ENCODE measurements at regions not wholly inside any gene's neighbourhood (a gene's known extent, or its start where the extent isn't known, plus 50 kb on each side); places are given as distances from the start of the nearest gene placed in this dataset.

DNA sequence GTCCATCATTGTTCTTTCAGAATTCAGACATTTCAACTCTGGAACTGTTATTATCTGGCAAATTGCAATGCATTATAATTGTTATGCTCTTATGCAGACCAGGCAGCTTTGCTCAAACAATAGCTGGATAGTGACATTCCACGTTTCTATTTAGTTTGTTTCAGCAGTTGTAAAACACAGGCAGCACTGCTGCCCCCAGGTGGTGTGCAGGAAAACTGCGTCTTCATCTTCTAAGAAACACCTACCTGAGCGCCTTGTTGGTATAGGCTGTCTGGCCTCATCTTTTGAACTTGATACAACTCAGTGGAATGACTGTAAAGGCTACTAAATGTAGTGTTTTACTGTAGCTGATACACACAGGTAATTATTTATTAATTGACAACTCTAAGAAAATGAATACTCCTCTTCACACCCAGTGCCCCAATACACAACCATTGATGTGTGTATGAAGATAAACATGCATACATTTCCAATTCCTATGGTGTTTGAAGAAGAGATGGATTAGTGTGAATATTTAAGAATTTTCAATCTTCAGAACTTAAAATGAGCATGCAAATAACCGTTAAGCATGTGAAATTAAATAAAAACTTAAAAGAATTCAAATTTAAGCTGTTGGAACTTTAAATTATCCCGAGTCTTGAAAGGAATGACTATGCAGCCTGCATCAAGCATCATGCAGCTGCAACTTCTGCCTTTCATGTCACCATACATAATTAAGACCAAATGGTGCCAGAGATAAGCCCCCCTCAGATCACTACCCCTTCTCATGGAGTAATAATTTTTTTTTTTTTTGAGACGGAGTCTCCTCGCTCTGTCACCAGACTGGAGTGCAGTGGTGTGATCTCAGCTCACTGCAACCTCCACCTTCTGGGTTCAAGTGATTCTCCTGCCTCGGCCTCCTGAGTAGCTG is 85.6 kb downstream of the CD8B2 start:
- Histone ChIP-seq H4K20me1 (ENCODE audit: insufficient read depth) (no peaks in the 10 kb centered on the region), H3K27ac (no peak overlapping the region), H3K36me3 (ENCODE audit: insufficient read depth) (no peaks in the 10 kb centered on the region), H2AFZ (ENCODE audit: low read depth) (no peak overlapping the region), H3K27me3 (ENCODE audit: insufficient read depth, low read depth) (no peaks in the 10 kb centered on the region), H3K4me2 (no peak overlapping the region), H3K4me1 (ENCODE audit: low read depth, poor library complexity, severe bottlenecking) (no peaks in the 10 kb centered on the region), H3K4me3 (IDR thresholded peaks at IDR 0.05; ENCODE audit: insufficient read depth, low read depth, low read length) (no peak overlapping the region), H3K9ac (no peak overlapping the region), H3K79me2 (ENCODE audit: insufficient read depth, low read depth) (no peaks in the 10 kb centered on the region)
- TF ChIP-seq, protein P1, sequence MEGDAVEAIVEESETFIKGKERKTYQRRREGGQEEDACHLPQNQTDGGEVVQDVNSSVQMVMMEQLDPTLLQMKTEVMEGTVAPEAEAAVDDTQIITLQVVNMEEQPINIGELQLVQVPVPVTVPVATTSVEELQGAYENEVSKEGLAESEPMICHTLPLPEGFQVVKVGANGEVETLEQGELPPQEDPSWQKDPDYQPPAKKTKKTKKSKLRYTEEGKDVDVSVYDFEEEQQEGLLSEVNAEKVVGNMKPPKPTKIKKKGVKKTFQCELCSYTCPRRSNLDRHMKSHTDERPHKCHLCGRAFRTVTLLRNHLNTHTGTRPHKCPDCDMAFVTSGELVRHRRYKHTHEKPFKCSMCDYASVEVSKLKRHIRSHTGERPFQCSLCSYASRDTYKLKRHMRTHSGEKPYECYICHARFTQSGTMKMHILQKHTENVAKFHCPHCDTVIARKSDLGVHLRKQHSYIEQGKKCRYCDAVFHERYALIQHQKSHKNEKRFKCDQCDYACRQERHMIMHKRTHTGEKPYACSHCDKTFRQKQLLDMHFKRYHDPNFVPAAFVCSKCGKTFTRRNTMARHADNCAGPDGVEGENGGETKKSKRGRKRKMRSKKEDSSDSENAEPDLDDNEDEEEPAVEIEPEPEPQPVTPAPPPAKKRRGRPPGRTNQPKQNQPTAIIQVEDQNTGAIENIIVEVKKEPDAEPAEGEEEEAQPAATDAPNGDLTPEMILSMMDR (conservative IDR thresholded peaks at IDR 0.05; ENCODE audit: low read depth, low read length), result peak; percentile 72

DNA sequence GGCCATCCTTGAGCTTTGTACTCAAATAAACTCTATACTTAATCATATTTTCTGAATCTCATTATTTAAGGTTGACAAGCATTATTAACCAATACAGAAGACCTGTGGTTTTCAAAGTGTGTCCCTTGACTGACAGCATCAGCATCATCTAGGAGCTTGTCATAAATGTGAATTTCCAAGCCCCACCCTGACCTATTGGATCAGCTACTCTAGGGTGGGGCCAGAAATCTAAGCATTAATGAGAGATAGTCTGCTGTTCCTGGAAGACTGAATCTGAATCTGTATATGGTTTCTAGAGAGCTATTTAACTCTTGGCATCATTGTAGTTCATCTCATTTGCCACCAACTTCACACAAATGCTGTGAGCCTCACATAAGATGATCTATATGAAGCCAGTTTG is 86.6 kb downstream of the CD8B2 start:
- Histone ChIP-seq H4K20me1 (ENCODE audit: insufficient read depth) (no peaks in the 10 kb centered on the region), H3K27me3 (ENCODE audit: insufficient read depth, low read depth) (no peaks in the 10 kb centered on the region), H3K27ac (no peak overlapping the region), H3K4me2 (no peak overlapping the region), H3K36me3 (ENCODE audit: insufficient read depth) (no peaks in the 10 kb centered on the region), H3K79me2 (ENCODE audit: insufficient read depth, low read depth) (no peaks in the 10 kb centered on the region), H3K4me1 (ENCODE audit: low read depth, poor library complexity, severe bottlenecking) (no peaks in the 10 kb centered on the region), H3K4me3 (IDR thresholded peaks at IDR 0.05; ENCODE audit: insufficient read depth, low read depth, low read length) (no peak overlapping the region), H2AFZ (ENCODE audit: low read depth) (no peak overlapping the region), H3K9ac (no peak overlapping the region)
- TF ChIP-seq, protein P1 (conservative IDR thresholded peaks at IDR 0.05; ENCODE audit: low read depth, low read length), result no peak

DNA sequence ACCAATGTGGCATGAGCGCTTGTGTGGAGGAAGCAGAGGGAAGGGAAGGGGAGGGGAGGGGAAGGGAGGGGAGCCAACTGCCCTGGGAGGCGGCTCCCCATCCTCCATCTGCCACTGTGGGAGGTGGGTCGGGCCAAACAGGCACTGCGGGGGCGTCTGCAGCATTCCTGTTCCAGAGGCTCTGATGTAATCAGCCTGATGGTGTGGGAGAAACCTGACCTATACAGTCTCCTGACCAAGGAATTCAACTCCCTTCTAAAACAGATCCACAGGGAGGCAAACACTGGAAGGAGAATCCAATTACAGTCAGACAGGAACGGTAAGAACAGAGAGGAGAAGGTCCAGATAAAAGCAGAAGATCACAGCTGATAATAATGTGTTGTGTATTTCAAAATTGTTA is 88.8 kb downstream of the CD8B2 start:
- H3K27ac ChIP-seq, result no peak overlapping the region
- no peak overlapping the region for H3K4me3 ChIP-seq (IDR thresholded peaks at IDR 0.05; ENCODE audit: insufficient read depth, low read depth, low read length)
- H3K9ac ChIP-seq, result no peak overlapping the region
- H3K4me1 ChIP-seq (ENCODE audit: low read depth, poor library complexity, severe bottlenecking), result no peaks in the 10 kb centered on the region
- H3K79me2 ChIP-seq (ENCODE audit: insufficient read depth, low read depth), result no peaks in the 10 kb centered on the region
- no peak overlapping the region for H3K4me2 ChIP-seq
- TF ChIP-seq, protein P1 (conservative IDR thresholded peaks at IDR 0.05; ENCODE audit: low read depth, low read length), result no peak
- no peak overlapping the region for H2AFZ ChIP-seq (ENCODE audit: low read depth)
- H3K36me3 ChIP-seq (ENCODE audit: insufficient read depth), result no peaks in the 10 kb centered on the region
- no peaks in the 10 kb centered on the region for H3K27me3 ChIP-seq (ENCODE audit: insufficient read depth, low read depth)
- no peaks in the 10 kb centered on the region for H4K20me1 ChIP-seq (ENCODE audit: insufficient read depth)

DNA sequence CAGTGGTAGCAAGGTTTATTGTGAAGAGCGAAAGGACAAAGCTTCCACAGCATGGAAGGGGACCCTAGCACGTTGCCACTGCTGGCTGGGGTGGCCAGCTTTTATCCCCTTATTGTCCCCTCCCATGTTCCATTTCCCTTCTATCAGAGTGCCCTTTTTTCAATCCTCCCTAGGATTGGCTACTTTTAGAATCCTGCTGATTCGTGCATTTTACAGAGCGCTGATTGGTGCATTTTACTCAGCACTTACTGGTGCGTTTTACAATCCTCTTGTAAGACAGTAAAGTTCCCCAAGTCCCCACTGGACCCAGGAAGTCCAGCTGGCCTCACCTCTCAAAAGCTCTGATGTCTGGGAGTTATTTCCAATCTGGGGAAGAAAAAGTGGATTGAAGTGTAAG is 90.1 kb downstream of the CD8B2 start:
- TF ChIP-seq, protein P1 (conservative IDR thresholded peaks at IDR 0.05; ENCODE audit: low read depth, low read length), result no peak
- no peaks in the 10 kb centered on the region for H3K79me2 ChIP-seq (ENCODE audit: insufficient read depth, low read depth)
- no peak overlapping the region for H2AFZ ChIP-seq (ENCODE audit: low read depth)
- no peaks in the 10 kb centered on the region for H3K4me1 ChIP-seq (ENCODE audit: low read depth, poor library complexity, severe bottlenecking)
- no peak overlapping the region for H3K4me2 ChIP-seq
- no peak overlapping the region for H3K4me3 ChIP-seq (IDR thresholded peaks at IDR 0.05; ENCODE audit: insufficient read depth, low read depth, low read length)
- no peak overlapping the region for H3K27ac ChIP-seq
- no peak overlapping the region for H3K9ac ChIP-seq
- H3K27me3 ChIP-seq (ENCODE audit: insufficient read depth, low read depth), result no peaks in the 10 kb centered on the region
- H3K36me3 ChIP-seq (ENCODE audit: insufficient read depth), result no peaks in the 10 kb centered on the region
- H4K20me1 ChIP-seq (ENCODE audit: insufficient read depth), result no peaks in the 10 kb centered on the region

Data from KMS-11 (cell line).